GM23248 (cell line): ENCODE measurements at regions not wholly inside any gene's neighbourhood (a gene's known extent, or its start where the extent isn't known, plus 50 kb on each side); places are given as distances from the start of the nearest gene placed in this dataset.

Source experiments
- EZH2 ChIP-seq: fragments of 200-600 bp; sonication (generic); IDR thresholded peaks from 2 replicates; pipeline ENCODE4 v1.6.1; 2018; ENCODE audit warnings: antibody characterized with exemption, mild to moderate bottlenecking; ENCODE audit not compliant: insufficient read depth, poor library complexity, severe bottlenecking
- EZH2phosphoT487 ChIP-seq: fragments of 200-600 bp; sonication (generic); IDR thresholded peaks from 2 replicates; pipeline ENCODE4 v1.6.1; 2018; ENCODE audit warnings: antibody characterized with exemption, moderate library complexity, mild to moderate bottlenecking, low read depth; ENCODE audit not compliant: insufficient read depth

GRCh38 chr22:22993184-22993583 is 77.1 kb upstream of the GNAZ start:
- no peak for TF ChIP-seq EZH2phosphoT487
- TF ChIP-seq EZH2: no peak
